22Rv1 (cell line): ENCODE measurements at regions not wholly inside any gene's neighbourhood (a gene's known extent, or its start where the extent isn't known, plus 50 kb on each side); places are given as distances from the start of the nearest gene placed in this dataset.

Experiments
- CTCF ChIP-seq: fragments of 450-650 bp; IDR thresholded peaks from 2 replicates; pipeline ENCODE4 v1.5.1; 2017; ENCODE audit warnings: mild to moderate bottlenecking
- ZFX ChIP-seq: fragments of 450-650 bp; IDR thresholded peaks from 2 replicates; pipeline ENCODE4 v1.6.1; 2017; ENCODE audit warnings: antibody characterized with exemption, borderline replicate concordance

- TF ChIP-seq ZFX (no peak), CTCF (no peak)
Observed at GRCh38 chr1:216925962-216926625, 202.9 kb upstream of the ESRRG start.
